ENCODE measurements at regions not wholly inside any gene's neighbourhood (a gene's known extent, or its start where the extent isn't known, plus 50 kb on each side); places are given as distances from the start of the nearest gene placed in this dataset.

DNA sequence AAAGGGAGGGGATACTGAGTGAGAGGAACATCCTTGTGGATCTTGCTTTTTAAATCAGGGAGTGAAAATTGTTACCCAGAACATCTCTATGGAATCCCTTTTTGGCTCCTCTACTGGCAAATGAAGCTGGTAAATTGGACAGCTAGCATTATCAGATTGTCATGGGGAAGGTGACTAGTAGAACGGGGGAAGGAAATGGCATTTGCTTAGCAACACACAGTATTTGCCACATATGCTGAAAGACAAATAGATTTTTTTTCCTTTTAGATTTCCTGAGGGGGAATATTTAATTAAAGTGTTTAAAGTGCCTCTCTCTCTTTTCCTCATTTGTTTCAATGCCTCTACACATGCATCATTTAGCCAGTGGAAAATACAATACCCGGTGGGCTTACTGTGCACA, 573.5 kb downstream of the BCKDHB start:
- no peak for DNase-seq

DNA sequence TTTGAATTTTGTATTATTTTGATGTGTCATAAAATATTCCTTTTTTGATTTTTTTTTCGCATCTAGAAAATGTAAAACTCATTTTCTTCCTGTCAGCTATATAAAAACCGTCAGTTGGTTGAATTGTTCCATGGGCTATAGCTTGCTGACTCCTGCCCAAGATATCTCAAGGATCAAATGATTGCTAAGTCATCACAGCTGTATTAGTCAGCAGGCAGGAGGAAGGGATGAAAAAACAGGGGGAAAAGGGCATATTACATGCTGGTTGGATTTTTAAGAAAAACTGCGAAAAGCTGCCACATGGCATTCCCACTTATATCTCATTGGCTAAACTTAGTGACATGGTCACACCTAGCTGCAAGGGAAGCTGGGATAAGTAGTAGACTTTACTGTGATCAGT, 569.9 kb downstream of the BCKDHB start:
- no peak for DNase-seq

DNA sequence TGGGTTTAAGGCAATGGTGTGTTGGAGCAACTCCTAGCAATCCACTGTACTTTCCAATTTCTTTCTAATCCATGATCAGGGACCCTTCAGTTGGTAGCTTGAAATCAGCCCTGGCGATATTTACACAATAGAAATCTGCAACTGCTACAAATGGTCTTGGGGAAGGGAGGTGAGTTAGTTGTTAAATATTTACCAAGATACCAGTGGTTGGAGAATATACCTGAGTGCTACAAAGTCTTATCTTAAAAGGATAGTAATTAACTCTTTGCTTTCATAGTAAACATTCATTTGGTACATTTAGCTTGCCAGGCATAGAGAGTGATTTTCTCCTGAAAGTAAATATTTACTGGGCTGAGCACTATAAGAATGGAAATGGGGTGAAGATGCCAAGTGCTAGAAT, 568.2 kb downstream of the BCKDHB start:
- no peak for DNase-seq

DNA sequence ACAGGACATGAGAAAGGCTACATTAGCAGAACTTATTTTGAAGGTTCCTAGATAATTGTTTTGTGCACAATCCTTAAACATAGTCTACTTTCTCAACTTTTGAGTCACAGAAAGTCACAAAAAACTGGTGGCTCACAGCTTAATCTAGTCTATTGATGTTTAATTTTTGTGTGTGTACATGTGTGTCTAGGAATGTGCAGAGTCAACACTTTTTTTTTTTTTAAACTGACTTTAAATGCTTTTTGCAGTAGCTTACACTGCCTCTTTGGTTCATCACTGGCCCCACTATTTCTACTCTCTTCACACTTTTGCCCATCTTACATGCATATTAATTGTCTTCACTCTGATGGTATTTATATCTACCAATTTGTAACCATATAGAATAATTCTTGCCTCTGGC, 566.9 kb downstream of the BCKDHB start:
- no peak for DNase-seq

DNA sequence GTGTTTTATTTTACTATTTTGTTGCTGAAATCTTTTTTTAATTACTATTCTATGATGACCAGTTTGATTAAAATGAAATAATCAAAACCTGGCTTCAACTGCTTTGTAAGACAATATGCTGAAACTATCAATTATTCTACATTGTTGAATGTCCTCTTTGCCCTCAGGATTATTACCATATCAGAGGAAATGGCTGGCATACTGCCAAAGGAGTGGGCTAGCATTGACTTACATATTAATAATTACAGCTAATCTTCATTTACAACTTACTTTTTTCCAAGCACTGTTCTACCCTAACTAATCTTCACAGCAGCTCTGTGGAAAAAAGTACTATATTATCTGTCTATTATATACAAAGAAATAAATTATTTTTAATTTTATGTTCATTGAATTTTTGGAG, 560.5 kb downstream of the BCKDHB start:
- no peak for DNase-seq

DNA sequence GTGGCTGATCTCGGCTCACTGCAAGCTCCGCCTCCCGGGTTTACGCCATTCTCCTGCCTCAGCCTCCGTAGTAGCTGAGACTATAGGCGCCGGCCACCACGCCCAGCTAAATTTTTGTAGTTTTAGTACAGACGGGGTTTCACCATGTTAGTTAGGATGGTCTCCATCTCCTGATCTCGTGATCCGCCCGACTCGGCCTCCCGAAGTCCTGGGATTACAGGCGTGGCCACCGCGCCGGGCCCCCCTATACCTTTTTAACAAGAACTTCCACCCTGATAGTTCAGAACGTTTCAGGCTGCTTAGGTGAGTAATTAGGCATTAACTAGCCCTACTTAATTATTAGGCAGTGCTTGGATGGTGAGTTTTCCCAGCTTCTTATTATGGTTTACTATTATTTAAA, 552.5 kb downstream of the BCKDHB start:
- DNase-seq, result no peak

DNA sequence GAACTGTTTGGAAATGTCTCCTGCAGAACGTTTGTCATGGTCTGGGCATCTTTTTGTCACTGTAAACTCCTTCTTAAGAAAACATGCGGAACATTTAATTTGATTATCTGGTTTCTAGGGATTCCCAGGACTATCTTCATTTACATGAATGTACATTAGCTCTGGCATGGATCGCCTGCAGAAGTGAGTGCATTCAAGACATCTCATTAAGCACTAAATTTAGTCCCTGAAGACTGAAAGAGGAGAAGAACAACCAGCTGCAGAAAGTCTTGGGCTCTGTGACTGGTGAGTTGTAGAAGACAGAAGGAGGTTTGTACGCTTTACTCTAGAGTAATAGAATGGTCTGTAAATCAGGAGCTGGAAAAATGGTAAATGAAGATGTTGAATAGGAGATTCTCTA, 540.7 kb downstream of the BCKDHB start:
- no peak for DNase-seq

DNA sequence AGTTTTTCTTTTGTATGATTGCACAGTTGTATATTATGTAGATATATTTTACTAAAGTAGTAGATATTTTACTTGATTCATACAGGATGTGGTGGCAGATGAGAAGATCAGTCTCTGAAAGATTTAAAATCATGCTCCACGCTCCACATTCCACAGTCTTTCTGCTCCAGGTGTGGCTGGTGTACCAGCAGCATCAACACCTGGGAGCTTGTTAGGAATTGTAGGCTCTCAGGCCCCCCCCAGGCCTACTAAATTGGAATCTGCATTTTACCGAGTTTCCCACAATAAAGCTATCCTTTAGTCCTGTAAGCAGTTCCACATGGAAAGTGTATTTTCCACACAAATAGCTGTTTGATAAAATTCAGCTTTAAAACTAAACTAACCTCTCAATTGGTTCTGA, 537.4 kb downstream of the BCKDHB start:
- DNase-seq, result no peak

DNA sequence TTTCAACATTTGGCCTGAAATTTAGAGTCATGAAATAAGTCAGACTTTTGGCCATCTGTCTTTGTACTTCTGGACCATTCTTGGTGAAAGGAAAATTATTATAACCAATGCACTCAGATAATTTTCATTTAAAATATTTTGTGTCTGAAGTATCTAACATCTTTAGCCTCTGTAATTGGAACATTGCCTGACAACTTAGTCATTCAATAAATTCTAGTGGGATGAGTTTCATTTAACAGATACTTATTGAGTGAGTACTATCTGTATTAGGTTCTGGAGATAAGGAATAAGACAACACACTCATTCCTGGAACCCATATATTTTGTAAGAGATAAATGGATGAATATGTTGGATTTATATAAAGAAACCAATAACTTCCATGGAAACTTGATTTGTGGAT, 536.0 kb downstream of the BCKDHB start:
- DNase-seq, result no peak

DNA sequence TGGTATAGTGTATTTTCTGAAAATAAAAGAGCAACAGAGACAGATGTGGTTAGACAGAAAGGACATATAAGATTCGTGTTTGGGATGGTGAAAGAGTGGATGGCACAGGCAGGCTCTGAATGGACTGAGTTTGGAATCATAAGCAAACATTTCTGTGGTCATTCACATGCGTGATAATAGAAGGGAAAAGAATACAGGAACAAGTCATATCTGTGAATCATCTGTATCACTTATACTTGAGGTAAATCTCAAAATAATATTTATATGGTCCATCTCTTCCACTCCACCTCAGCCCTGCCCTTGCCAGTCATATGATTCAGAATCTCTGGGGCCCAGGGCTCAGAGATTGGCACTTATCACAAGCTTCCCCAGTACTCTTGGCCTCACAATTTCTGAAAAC, 535.1 kb downstream of the BCKDHB start:
- DNase-seq, result no peak

DNA sequence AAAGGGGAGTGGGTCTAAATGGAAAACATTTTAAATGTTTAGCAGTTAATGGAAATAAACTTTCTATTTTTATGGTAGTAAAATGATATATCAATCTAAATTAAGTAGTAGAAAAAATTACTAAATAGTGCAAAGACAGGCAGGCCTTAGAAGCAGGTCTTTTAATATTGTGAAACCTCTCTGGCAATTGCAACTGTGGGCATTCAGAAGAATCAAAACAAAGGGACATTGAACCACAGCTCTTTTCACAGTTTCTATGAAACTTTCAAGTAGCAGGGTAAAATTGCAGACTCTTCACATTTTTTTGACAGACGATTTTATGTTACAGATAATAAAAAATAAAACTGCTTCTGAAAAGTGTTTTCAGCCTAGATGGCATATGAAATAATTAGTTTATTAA, 533.7 kb downstream of the BCKDHB start:
- no peak for DNase-seq

DNA sequence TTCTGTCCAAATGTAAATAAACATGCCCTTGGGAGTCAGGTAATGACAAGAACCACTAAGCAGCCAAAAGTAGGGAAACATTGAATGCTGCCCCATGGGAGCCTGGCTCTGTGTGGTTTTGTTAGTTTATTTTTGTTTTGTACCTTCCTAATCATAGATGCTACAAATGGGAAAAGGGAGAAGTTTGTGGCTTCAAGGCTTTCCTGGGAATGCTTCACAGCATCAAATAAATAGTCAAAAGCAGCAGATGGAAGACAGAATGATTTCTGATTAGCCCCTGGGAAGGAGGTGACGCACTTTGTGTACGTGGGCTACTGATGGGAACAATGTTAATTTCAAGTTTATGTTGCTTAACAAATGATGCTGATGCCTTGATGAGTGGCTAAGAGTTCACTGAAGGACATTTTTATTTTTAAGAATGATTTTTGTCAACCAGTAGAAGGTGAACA, 532.7 kb downstream of the BCKDHB start:
- DNase-seq, result no peak

DNA sequence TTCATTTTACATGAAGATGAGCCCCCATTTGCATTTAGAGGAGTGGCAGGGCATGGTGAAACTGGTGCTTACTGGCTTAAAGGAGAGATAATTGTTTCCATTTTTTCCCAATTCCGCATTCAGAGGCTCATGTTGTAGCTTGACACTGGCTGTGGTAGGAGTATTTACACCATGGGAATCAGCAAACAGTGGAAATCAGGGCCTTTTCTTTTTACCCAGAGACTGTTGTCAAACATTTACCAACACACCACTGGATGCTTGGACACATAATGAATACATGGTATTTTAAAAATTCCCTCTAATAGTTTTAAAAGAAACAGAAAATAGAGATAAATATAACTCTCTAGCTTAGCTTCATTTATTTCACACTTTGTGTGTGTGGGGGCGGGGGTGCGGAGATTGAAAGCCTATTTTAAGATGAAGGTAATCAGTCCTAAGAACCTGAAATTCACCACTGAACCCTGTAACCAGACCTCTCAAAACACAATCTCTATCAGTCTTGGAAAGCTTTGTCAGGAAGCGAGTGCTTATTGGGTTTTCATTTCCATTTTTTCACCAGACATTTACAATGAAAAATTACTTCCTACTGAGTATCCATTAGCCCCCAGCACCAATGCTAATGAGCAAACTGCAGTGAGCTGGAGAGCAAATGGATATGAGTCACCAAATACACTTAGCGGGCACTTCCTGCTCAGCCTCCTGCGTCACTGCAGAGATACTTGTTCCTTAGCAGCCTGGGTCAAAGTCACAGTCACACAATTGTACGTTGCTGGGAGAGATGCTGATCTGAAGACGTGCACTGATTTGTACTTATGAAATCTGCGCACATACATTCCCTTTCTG, 532.0 kb downstream of the BCKDHB start:
- DNase-seq, result no peak

DNA sequence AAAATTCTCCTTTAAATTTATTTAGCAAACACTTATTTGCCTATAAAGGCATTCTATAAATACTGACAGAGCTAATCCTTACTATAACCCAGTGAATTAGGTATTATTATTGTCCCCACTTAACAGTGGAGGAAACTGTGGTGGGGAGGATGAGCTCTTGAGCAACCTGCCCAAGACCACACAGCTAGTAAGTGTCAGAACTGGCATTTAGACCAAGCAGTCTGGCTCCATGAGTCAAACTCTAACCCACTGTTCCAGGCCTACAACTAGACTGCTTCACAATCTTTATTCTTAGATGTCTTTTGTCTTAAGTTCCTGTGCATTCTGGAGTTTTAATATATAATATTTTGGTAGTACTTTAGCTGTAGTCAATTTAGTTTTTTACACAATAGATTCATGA, 530.8 kb downstream of the BCKDHB start:
- no peak for DNase-seq

DNA sequence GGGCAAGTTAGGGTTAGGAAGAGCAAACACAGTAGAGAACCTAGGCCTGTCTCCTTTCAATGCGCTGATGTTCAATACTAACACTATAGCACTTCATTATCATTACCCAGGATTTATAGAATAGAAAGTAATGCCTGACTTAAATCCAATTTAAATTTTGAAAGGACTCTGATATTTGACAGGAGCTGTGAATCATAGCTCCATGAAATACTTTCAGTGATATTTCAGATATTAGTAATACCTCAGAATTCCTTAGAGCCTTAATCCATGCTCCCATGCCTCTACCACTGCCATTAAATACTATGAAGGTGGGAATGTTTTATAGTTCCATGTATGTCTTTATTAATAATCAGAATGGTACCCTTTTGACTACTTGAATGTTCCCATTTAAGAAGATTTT, 530.2 kb downstream of the BCKDHB start:
- no peak for DNase-seq

DNA sequence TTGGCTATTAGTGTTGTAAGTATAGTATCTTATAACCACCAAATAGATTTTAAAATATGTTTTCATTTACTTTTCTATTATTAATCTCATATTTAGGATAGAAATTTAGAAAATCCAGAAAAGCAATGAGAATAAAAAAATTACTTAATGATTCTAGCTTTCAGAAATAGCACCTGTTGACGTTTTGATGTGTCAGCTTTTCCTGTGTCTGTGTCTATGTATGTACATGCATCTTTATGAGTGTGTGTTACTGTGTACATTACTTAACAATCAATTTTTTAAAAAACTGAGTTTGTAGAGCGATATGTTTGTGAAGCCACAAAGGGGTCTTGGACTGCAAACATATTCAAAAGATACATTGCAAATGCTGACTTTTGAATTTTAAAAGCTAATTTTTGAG, 526.9 kb downstream of the BCKDHB start:
- no peak for DNase-seq

DNA sequence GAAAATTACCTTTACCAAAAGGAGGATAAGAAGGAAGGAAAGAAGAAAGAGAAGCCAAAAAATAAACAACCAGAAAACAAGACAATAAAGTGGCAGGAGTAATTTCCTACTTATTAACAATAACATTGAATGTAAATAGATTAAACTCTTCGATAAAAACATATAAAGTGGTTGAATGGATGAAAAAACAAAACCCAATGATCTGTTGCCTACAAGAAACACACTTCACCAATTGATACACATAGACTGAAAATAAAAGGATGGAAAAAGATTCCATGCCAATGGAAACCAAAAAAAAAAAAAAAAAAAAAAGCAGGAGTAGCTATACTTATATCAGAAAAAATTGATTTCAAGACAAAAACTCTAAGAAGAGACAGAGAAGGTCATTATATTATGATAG, 518.9 kb downstream of the BCKDHB start:
- no peak for DNase-seq

DNA sequence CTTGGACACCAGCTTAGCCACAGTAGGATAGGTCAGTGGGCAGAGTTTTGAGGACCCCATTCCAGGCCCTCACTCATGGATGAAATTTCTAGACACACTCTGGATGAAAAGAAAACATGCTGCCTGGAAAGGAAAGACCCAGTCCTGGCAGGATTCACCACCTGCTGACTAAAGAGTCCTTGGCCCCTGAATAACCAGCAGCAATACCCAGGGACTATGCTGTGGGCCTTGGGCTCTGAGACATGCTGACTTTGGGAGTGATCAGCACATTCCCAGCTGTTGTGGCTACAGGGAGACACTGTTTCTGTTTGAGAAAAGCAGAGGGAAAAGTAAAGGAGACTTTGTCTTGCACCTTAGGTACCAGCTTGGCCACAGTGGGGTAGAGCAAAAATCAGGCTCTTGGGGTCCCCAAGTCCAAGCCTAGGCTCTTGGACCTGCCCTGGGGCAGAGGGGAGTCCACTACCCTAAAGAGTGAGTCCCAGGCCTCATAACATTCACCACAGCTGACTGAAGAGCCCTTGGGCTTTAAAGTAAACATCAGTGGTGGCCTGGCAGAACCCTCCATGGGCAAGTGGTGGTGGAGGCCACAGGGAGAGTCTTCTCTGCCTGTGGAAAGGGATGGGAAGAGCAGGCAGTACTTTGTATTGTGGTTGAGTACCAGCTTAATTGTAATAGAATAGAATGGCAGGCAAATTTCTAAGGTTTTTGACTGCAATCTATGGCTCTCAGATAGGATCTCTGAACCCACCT, 516.8 kb downstream of the BCKDHB start:
- DNase-seq, result no peak

DNA sequence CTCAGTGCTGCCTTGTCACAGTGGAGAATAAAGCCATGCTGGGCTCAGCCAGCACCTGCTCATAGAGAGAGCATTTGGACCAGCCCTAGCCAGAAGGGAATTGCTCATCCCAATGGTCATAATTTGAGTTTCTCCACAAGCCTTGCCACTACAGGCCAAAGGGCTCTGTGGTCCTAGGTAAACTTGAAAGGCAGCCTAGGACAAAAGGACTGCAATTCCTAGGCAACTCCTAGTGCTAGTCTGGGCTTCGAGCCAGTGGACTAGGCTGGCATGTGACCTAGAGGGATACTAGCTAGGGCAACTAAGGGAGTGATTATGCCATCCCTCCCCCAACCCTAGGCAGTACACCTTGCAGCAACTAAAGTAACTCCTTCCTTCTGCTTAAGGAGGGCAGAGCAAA, 516.2 kb downstream of the BCKDHB start:
- DNase-seq, result no peak

DNA sequence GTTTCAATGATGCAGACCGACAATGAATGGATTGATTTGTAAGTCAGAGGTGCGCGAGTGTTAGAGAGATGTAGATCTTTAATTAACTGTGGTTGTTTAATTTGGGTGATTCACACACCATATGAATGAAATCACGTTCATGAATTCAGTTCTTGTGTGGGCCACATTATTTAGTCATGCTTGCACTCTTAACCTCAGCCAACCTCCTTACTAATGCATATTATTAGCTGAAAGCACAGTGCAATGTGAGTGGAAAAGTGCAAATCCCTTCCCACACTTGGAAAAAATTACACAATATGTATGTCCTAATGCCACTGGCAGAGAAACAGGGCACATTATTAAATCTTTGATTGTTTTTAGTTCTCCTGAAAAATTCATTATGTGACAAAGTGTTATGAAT, 512.5 kb downstream of the BCKDHB start:
- DNase-seq, result no peak

DNA sequence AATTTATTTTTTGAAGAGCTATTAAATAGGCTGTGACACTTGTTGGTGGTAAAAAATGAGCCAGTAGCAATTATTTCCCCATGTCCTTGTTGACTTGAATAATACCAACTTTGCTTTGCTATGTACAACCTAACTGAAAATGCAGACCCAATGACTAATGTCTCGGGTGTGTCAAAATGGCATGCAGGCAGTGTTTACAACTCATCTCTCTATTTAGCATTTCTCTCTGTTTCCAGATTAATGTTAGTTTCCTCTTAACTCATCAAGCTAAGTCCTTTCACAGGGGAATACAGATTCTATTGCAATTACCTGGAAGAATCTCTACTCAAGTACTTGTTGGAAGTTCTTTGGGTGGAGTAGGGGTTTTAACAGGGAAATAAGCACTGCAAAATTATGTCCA, 504.4 kb downstream of the BCKDHB start:
- DNase-seq, result no peak

DNA sequence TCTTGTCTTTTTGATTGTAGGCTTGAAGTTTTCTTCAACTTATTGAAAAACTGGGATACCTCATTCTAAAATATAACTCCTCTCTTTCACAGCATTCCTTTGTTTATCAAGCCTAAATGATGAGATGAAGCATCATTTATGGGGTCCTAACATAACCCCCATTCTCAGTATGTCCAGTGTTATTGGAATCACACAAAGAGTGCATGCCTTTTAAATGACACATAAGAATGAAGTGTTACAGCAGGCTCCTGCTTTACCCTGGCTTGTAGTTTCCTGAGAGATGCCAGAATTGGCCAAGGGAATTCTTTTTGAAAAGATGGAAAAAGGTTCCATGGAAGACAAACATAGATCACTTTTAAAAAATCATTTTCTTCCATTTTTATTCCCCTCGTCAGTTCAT, 502.4 kb downstream of the BCKDHB start:
- DNase-seq, result no peak

DNA sequence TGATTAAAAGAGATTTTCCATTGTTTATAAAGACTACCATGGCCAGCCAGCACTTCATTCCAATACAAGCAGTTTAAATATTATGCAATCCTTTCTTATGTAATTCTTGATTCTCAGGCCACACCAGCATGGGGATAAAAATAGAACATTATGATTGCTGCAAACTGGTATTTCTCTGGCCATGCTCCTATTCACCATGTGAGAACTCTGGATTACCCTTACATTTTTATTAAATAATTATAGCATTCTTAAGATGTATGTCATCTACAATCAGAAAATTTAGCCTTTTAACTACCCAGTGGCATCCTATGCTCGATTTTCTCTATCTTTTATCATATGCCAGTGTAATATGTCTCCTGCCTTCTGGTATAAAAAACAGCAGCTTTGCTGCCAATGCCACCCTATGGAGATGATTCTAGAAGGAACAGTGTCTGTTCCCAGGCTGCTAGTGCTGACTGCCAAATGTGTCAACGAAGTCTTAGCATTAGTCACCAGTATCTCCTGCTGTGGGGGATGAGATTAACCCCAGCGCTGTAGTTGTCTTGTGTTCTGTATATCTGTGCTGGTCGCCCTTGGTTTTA, 501.4 kb downstream of the BCKDHB start:
- DNase-seq, result no peak
